ACHN (cell line): ENCODE measurements at regions not wholly inside any gene's neighbourhood (a gene's known extent, or its start where the extent isn't known, plus 50 kb on each side); places are given as distances from the start of the nearest gene placed in this dataset.
"Not testable (repeated sequence)": the region's sequence is repeated elsewhere in the genome, so short reads cannot be mapped to it uniquely, and the experiment has no call there.

Source experiments
- DNase-seq: peaks from one replicate; pipeline ENCODE4 v3.0.0-alpha.2; 2015
- in situ Hi-C: cut with HindIII; loops from 2 replicates; pipeline ENCODE4 v1.10.0; 2017; ENCODE audit warnings: low sequenced_read_pairs, low pct_ligation_motif_present, low pct_unique_long_range_greater_than_20kb

DNA sequence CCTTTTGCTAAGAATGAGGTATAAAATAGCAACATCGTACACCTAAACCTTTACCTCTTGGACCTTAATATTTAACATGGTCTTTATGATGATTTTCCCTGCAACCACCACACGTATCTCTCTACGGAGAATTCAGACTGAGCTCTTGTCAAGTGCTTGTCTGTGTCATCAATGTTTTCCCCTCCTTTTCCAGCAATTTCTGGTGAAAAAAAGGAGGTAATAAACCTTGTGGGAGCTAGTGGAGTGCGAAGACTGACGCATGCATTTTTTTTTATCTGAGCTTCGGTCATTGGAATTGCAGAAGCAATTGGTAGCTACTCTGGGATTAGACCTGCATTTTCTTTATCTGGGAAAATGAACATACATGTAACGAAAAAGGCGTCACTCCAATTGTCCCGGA is 527.6 kb downstream of the TMEM114 start:
- in situ Hi-C loops, result no loop called here
- no peak for DNase-seq

DNA sequence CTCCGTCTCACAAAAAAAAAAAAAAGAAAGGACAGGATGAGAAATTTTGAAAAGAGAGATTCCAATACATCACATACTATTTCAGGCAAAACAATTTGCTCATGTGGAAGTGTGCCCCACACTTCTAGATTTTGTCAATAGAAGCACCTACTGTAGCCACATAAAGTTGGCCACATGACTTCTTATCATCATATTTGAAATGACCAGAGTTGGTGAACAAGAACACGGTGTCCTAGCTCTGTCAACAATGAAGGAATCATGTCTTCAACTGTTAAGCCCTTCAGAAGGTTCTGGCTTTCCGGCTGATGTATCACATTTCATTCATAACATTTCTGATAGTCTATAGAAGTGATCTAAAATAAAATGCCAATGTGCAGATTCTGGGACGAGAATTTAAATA is 534.5 kb downstream of the TMEM114 start:
- in situ Hi-C loops, result no loop called here
- DNase-seq, result no peak

GRCh38 chr16:8053437-8053836 is 536.9 kb downstream of the TMEM114 start:
- in situ Hi-C loops, result no loop called here

GRCh38 chr16:8048433-8048832 is 541.9 kb downstream of the TMEM114 start:
- DNase-seq, result no peak
- in situ Hi-C loops, result no loop called here

More at GRCh38 chr16:8053437-8053836, 536.9 kb downstream of the TMEM114 start:
- no peak for DNase-seq

DNA sequence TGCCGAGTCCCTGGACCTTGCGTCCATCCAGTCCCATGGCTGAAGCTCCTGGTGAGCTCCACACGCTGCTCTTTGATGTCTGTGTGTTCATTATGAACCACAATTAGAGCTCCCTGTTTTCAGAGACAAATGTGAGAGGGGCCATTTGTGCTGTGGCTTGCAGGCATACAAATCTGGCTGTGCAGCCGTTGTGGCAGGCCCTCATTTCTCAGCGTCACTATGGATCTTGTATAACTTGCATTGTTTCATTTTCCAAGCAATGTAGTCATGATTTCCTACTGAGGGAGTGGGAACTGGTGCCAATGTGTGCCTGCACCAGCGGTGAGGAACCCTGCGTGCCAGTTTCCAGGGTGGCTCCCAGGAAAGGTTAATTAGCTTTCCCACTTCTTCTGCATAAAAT is 542.6 kb downstream of the TMEM114 start:
- in situ Hi-C loops, result no loop called here
- no peak for DNase-seq

DNA sequence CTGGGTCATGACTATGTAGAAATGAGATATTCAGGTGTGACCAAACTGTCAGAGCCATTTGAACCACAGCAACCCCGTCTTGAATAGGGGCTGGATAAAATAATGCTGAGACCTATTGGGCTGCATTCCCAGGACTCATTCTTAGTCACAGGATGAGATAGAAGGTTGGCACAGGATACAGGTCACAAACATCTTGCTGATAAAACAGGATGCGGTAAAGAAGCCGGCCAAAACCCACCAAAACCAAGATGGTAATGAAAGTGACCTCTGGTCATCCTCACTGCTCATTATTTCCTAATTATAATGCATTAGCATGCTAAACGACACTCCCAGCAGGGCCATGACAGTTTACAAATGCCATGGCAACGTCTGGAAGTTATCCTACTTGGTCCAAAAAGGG is 545.5 kb downstream of the TMEM114 start:
- DNase-seq, result no peak
- in situ Hi-C loops, result no loop called here

DNA sequence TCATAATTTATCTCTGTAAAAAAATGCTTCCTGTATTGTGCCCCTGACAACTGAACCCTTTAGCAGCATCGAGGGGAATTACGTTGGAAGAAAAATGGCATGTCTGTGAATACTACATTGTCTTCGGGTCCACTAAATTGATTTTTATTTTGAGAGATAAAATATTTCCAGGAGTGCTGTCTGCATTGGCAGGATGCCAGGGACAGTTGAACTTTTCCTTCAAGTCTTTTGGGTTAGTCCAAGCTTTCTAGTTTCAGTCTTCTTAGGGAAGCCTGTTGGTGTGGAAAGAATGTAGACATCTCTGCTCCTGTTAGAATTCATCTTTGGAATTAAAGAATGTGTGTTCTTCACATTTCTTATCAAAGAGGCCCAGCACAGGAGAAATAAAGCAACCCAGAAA is 557.9 kb downstream of the TMEM114 start:
- no peak for DNase-seq
- in situ Hi-C loops, result no loop called here

GRCh38 chr16:8030004-8030403 is 560.3 kb downstream of the TMEM114 start:
- DNase-seq, in situ Hi-C loops: not testable (repeated sequence)

GRCh38 chr16:8026450-8026849 is 563.9 kb downstream of the TMEM114 start:
- in situ Hi-C loops, result no loop called here
- peak; percentile 33 for DNase-seq

DNA sequence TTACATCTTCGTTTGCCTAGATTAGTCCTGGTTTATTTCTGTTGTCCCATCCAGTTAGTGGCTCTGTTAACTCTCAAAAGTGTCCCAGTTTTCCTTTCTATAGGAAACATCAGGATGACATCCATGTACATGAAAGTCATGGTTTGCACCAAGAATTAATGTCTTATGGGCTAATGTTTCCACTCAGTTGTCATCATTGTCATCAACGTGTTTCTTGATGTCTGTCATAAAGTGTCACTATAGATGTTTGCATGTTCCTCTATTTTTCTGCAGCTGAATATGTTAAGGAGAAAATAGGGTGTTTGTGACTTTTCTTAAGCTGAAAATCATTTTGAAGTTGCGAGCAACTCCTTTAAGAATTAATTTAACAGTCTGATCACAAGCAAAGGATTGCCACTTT is 567.0 kb downstream of the TMEM114 start:
- DNase-seq, result no peak
- in situ Hi-C loops, result no loop called here

- in situ Hi-C loops, result no loop called here
- DNase-seq, result no peak
These were observed 585.0 kb downstream of the TMEM114 start for GRCh38 chr16:8005096-8005860.

DNA sequence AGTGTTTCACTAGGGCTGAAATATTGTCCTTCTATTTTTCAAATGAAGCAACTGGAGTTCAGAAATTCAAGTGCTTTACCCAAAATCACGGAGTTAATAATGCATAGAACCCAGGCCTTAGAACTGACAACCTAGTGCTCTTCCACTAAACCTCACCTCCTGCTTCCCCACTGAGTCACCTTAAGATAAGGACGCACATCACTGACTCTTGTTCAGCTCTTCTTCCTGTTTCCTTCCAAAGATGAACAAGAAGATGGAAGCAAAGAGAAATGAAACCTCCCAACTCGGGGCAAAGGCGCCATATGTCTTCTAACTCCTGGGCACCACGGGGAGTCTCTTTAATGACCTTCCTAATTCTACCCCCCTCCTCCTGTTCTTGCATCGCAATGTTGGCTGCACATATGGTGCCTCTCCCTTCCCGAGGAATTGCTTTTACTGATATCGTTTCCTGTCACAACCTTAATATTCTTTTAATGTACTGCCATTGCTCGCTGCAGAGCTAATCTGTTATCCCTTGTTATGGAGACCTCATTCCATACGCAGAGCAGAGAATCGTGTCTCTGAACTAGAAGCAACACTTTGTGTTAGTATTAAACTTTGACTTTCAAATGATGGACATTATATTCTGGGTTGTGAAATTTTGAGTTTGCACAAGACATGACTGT is 591.4 kb downstream of the TMEM114 start:
- in situ Hi-C loops, result no loop called here
- DNase-seq, result no peak

DNA sequence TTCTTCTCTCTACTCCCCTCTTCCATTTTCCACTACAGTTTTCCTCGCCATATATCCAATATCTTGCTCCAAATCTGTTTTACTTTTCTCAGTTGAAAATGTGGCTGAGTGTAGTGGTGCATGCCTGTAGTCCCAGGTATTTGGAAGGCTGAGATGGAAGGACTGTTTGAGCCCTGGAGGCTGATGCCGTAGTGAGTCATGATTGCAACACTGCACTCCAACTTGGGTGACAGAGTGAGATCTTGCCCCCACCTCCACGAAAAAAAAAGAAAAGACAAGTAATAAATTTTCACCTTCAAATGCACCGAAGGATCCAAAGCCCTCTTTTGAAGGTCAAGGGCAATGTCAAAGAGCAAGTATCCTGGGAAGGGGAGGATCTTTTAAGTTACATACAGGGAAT is 592.3 kb downstream of the TMEM114 start:
- in situ Hi-C loops, result no loop called here
- no peak for DNase-seq

- in situ Hi-C loops, result no loop called here
- DNase-seq, result no peak
These were observed 597.7 kb downstream of the TMEM114 start for GRCh38 chr16:7992616-7993015.

DNA sequence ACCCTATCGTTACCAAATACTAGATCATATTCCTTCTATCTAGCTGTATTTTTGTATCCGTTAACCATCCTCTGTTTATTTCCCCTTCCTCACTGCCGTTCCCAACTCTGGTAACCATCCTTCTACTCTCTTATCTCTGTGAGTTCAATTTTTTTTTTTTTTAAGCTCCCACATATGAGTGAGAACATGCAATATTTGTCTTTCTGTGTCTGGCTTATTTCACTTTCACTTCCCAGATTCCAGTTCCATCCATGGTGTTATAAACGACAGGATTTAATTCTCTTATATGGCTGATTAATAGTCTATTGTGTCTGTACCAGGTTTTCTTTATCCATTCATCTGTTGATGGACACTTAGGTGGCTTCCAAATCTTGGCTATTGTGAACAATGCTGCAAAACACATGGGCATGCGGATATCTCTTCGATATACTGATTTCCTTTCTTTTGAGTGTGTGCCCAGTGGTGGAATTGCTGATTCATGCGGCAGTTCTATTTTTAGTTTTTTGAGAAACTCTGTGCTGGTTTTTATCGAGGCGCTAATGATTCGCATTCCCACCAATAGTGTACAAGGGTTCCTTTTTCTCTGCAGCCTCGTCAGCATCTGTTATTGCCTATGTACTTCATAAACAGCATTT is 599.6 kb downstream of the TMEM114 start:
- DNase-seq, result no peak

DNA sequence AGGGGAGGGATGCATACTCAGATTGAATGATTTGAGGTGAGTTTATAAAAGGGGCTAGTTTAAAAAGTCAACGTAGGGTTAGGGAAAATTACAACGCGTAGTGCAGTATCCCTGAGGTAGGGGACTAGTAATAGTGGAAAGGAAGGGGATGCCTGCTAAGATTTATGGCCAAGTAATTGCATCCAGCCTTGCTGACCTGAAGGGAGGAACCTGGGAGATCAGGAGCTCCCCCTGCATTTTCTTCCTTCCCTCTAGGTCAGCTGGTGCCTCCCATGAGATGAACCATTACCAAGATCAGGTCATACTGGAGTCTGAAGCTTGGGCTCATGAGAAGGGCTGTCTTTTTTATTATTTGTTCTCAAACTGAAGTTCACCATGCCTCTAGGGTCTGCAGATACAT is 606.6 kb downstream of the TMEM114 start:
- in situ Hi-C loops, result no loop called here

More for the DNA sequence above, 599.6 kb downstream of the TMEM114 start:
- in situ Hi-C loops, result no loop called here

GRCh38 chr16:7980133-7980483 is 610.2 kb downstream of the TMEM114 start:
- in situ Hi-C loops, result no loop called here
- DNase-seq, result no peak

More for the DNA sequence above, 606.6 kb downstream of the TMEM114 start:
- no peak for DNase-seq

- DNase-seq, result no peak
- in situ Hi-C loops, result no loop called here
These were observed 610.7 kb downstream of the TMEM114 start for GRCh38 chr16:7979448-7980132.

DNA sequence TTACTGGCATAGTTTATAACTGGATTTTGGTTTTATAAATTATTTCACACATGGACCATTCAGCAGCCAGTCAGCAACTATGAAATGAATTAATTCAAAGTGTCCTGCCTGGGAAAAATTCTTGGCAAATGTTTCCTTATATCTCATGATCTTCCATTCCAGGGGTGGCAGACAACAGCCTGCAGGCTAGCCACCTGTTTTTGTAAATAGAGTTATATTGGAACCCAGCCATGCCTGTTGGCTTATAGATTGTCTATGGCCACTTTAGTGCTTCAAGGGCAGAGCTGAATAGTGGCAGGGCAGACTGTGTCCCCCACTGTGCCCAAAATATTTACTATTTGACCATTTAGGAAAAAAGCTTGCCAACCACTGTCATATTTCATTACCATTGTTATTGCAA is 613.7 kb downstream of the TMEM114 start:
- in situ Hi-C loops, result no loop called here
- DNase-seq, result no peak
